ENCODE measurements at regions not wholly inside any gene's neighbourhood (a gene's known extent, or its start where the extent isn't known, plus 50 kb on each side); places are given as distances from the start of the nearest gene placed in this dataset.

GRCh38 chr11:119784421-119784820, 55.4 kb upstream of the NECTIN1 start:
- no peaks in the 10 kb centered on the region for H3K36me3 Mint-ChIP-seq
- peaks cover 23% of the 10 kb centered on the region for H3K27me3 Mint-ChIP-seq
- DNase-seq (no peak), ATAC-seq (no peak)
- no peaks in the 10 kb centered on the region for H3K9me3 Mint-ChIP-seq (ENCODE audit: low read depth)
- CTCF ChIA-PET: no interaction called here
- no peak overlapping the region for H3K27ac Mint-ChIP-seq
- no peaks in the 10 kb centered on the region for H3K4me1 Mint-ChIP-seq
- H3K4me3 Mint-ChIP-seq: no peak overlapping the region

GRCh38 chr11:119783466-119784400, 54.7 kb upstream of the NECTIN1 start:
- H3K4me1 Mint-ChIP-seq: no peaks in the 10 kb centered on the region
- DNase-seq (no peak), ATAC-seq (no peak)
- no peak overlapping the region for H3K4me3 Mint-ChIP-seq
- H3K27me3 Mint-ChIP-seq: peaks cover 23% of the 10 kb centered on the region
- H3K27ac Mint-ChIP-seq: no peak overlapping the region
- CTCF ChIA-PET: no interaction called here
- no peaks in the 10 kb centered on the region for H3K36me3 Mint-ChIP-seq
- H3K9me3 Mint-ChIP-seq (ENCODE audit: low read depth): no peaks in the 10 kb centered on the region

- no peak overlapping the region for H3K4me3 Mint-ChIP-seq
- H3K4me1 Mint-ChIP-seq: no peaks in the 10 kb centered on the region
- CTCF ChIA-PET: no interaction called here
- no peak for ATAC-seq
- no peak overlapping the region for H3K27ac Mint-ChIP-seq
- H3K27me3 Mint-ChIP-seq: peaks cover 23% of the 10 kb centered on the region
- DNase-seq: no peak
- no peaks in the 10 kb centered on the region for H3K36me3 Mint-ChIP-seq
- no peaks in the 10 kb centered on the region for H3K9me3 Mint-ChIP-seq (ENCODE audit: low read depth)
These were observed 53.7 kb upstream of the NECTIN1 start for GRCh38 chr11:119782739-119783072.

GRCh38 chr11:119782006-119782738, 53.2 kb upstream of the NECTIN1 start:
- no peaks in the 10 kb centered on the region for H3K9me3 Mint-ChIP-seq (ENCODE audit: low read depth)
- ATAC-seq: no peak

GRCh38 chr11:119780222-119780953, 51.4 kb upstream of the NECTIN1 start:
- CTCF ChIA-PET: no interaction called here
- H3K27me3 Mint-ChIP-seq: peaks cover 22% of the 10 kb centered on the region
- no peak overlapping the region for H3K4me3 Mint-ChIP-seq
- no peak for DNase-seq
- H3K36me3 Mint-ChIP-seq: no peaks in the 10 kb centered on the region
- H3K27ac Mint-ChIP-seq: no peak overlapping the region
- no peaks in the 10 kb centered on the region for H3K9me3 Mint-ChIP-seq (ENCODE audit: low read depth)
- no peak for ATAC-seq
- H3K4me1 Mint-ChIP-seq: no peaks in the 10 kb centered on the region

More at GRCh38 chr11:119782006-119782738, 53.2 kb upstream of the NECTIN1 start:
- Mint-ChIP-seq H3K4me3 (no peak overlapping the region), H3K27me3 (peaks cover 23% of the 10 kb centered on the region), H3K4me1 (no peaks in the 10 kb centered on the region), H3K27ac (no peak overlapping the region), H3K36me3 (no peaks in the 10 kb centered on the region)
- DNase-seq: no peak
- CTCF ChIA-PET: interaction anchor here (0.8 kb wide), 1 partner anchor 10 kb away, joined by 3 read pairs; no protein-coding TSS in a partner anchor

- H3K9me3 Mint-ChIP-seq (ENCODE audit: low read depth): no peaks in the 10 kb centered on the region
- DNase-seq (no peak), ATAC-seq (no peak)
- H3K27me3 Mint-ChIP-seq: peaks cover 17% of the 10 kb centered on the region
- H3K27ac Mint-ChIP-seq: no peak overlapping the region
- H3K4me3 Mint-ChIP-seq: no peak overlapping the region
- CTCF ChIA-PET: no interaction called here
- H3K36me3 Mint-ChIP-seq: no peaks in the 10 kb centered on the region
- no peaks in the 10 kb centered on the region for H3K4me1 Mint-ChIP-seq
These were observed 50.4 kb upstream of the NECTIN1 start for GRCh38 chr11:119779195-119780071.

Data from activated CD8-positive, alpha-beta memory T cell treated with anti-CD3 and anti-CD28 coated beads, Interleukin-2, amount 10 ng/mL, durations not matched to agents 7 days and 5 days (primary cell).